ENCODE measurements at regions not wholly inside any gene's neighbourhood (a gene's known extent, or its start where the extent isn't known, plus 50 kb on each side); places are given as distances from the start of the nearest gene placed in this dataset.
"Not testable (repeated sequence)": the region's sequence is repeated elsewhere in the genome, so short reads cannot be mapped to it uniquely, and the experiment has no call there.

GRCh38 chr12:9449657-9450126 lies 158.0 kb downstream of the KLRB1 start:
- not testable (repeated sequence) for DNase-seq (ENCODE audit: low read depth)

- DNase-seq (ENCODE audit: low read depth), result no peak
Measured at GRCh38 chr12:9449181-9449580, 158.5 kb downstream of the KLRB1 start.

GRCh38 chr12:9448648-9449047 lies 159.1 kb downstream of the KLRB1 start:
- not testable (repeated sequence) for DNase-seq (ENCODE audit: low read depth)

GRCh38 chr12:9447791-9448614 lies 159.7 kb downstream of the KLRB1 start:
- peak; percentile 66 for DNase-seq (ENCODE audit: low read depth)

- DNase-seq (ENCODE audit: low read depth), result not testable (repeated sequence)
Measured at GRCh38 chr12:9446883-9447761, 160.6 kb downstream of the KLRB1 start.

- DNase-seq (ENCODE audit: low read depth), result not testable (repeated sequence)
Measured at GRCh38 chr12:9440428-9440827, 167.3 kb downstream of the KLRB1 start.

- not testable (repeated sequence) for DNase-seq (ENCODE audit: low read depth)
Measured at GRCh38 chr12:9435682-9436081, 172.0 kb downstream of the KLRB1 start.

- DNase-seq (ENCODE audit: low read depth), result not testable (repeated sequence)
Measured at GRCh38 chr12:9430385-9430784, 177.3 kb downstream of the KLRB1 start.

- DNase-seq (ENCODE audit: low read depth), result not testable (repeated sequence)
Measured at GRCh38 chr12:9428856-9429255, 178.9 kb downstream of the KLRB1 start.

- not testable (repeated sequence) for DNase-seq (ENCODE audit: low read depth)
Measured at GRCh38 chr12:9425429-9425828, 182.3 kb downstream of the KLRB1 start.

GRCh38 chr12:9424175-9424740 lies 183.5 kb downstream of the KLRB1 start:
- DNase-seq (ENCODE audit: low read depth), result not testable (repeated sequence)

GRCh38 chr12:9422689-9423088 lies 185.0 kb downstream of the KLRB1 start:
- not testable (repeated sequence) for DNase-seq (ENCODE audit: low read depth)

GRCh38 chr12:9421520-9422086 lies 186.1 kb downstream of the KLRB1 start:
- not testable (repeated sequence) for DNase-seq (ENCODE audit: low read depth)

GRCh38 chr12:9420817-9421519 lies 186.7 kb downstream of the KLRB1 start:
- not testable (repeated sequence) for DNase-seq (ENCODE audit: low read depth)

GRCh38 chr12:9418669-9419041 lies 189.1 kb downstream of the KLRB1 start:
- not testable (repeated sequence) for DNase-seq (ENCODE audit: low read depth)

- not testable (repeated sequence) for DNase-seq (ENCODE audit: low read depth)
Measured at GRCh38 chr12:9417947-9418668, 189.6 kb downstream of the KLRB1 start.

GRCh38 chr12:9417341-9417740 lies 190.4 kb downstream of the KLRB1 start:
- not testable (repeated sequence) for DNase-seq (ENCODE audit: low read depth)

GRCh38 chr12:9416346-9416745 lies 191.4 kb downstream of the KLRB1 start:
- DNase-seq (ENCODE audit: low read depth), result not testable (repeated sequence)

- not testable (repeated sequence) for DNase-seq (ENCODE audit: low read depth)
Measured at GRCh38 chr12:9415898-9416297, 191.8 kb downstream of the KLRB1 start.

- not testable (repeated sequence) for DNase-seq (ENCODE audit: low read depth)
Measured at GRCh38 chr12:9413862-9414261, 193.9 kb downstream of the KLRB1 start.

- not testable (repeated sequence) for DNase-seq (ENCODE audit: low read depth)
Measured at GRCh38 chr12:9412459-9412858, 195.3 kb downstream of the KLRB1 start.

All from amniotic epithelial cell (primary cell).